Uterus (tissue), 2 donors: ENCODE measurements at regions not wholly inside any gene's neighbourhood (a gene's known extent, or its start where the extent isn't known, plus 50 kb on each side); places are given as distances from the start of the nearest gene placed in this dataset.

ENCODE experiments used
- CTCF ChIP-seq, 4 experiments: fragments of 200-600 bp in 2 of 4; fragments of 450-650 bp in 2 of 4; sonication (generic) in 2 of 4; IDR thresholded peaks; one replicate each; pipeline ENCODE4 v1.5.1; 2016 to 2019; ENCODE audit warnings: antibody characterized with exemption in 4 of 4, mild to moderate bottlenecking in 2 of 4, moderate library complexity in 1 of 4
- POLR2A ChIP-seq, 2 donors: fragments of 450-650 bp; IDR thresholded peaks; one replicate each; pipeline ENCODE4 v1.6.1; 2016; ENCODE audit warnings: antibody characterized with exemption in 2 of 2, mild to moderate bottlenecking in 1 of 2, moderate library complexity in 1 of 2

- TF ChIP-seq CTCF (IDR thresholded peaks at IDR 0.05), result no peak
- no peak for TF ChIP-seq POLR2A (IDR thresholded peaks at IDR 0.05)
These were observed 55.3 kb upstream of the CA12 start for GRCh38 chr15:63436872-63437375.
